Iris pigment epithelial cell (primary cell): ENCODE measurements at regions not wholly inside any gene's neighbourhood (a gene's known extent, or its start where the extent isn't known, plus 50 kb on each side); places are given as distances from the start of the nearest gene placed in this dataset.
A peak's percentile ranks its signal among the peaks of the same experiment; 100 is the strongest.
"Not testable (repeated sequence)": the region's sequence is repeated elsewhere in the genome, so short reads cannot be mapped to it uniquely, and the experiment has no call there.

Experiments
- DNase-seq: peaks from one replicate; pipeline ENCODE4 v3.0.0-alpha.2; 2011; ENCODE audit warnings: low read depth

- DNase-seq, result no peak
Measured at GRCh38 chr4:60989141-60989540, 211.0 kb upstream of the ADGRL3 start.

- peak; percentile 16 for DNase-seq
Measured at GRCh38 chr4:60992037-60992436, 208.1 kb upstream of the ADGRL3 start.

DNA sequence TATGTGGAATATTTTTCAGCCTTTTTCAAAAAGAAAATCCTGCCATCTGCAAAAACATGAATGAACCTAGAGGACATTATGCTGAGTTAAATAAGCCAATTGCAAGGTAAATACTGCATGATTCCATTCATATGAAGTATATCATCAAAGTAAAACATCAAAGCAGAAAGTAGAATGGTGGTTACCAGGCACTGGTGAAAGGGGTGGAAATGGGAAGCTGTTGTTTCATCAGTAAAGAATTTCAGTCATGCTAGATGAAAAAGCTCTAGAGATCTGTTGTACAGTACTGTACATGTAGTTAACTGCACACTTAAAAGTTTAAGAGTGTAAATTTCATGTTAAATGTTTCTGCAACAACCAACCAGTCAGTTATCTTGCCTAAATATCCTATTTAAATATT lies 196.8 kb upstream of the ADGRL3 start:
- peak; percentile 14 for DNase-seq

DNA sequence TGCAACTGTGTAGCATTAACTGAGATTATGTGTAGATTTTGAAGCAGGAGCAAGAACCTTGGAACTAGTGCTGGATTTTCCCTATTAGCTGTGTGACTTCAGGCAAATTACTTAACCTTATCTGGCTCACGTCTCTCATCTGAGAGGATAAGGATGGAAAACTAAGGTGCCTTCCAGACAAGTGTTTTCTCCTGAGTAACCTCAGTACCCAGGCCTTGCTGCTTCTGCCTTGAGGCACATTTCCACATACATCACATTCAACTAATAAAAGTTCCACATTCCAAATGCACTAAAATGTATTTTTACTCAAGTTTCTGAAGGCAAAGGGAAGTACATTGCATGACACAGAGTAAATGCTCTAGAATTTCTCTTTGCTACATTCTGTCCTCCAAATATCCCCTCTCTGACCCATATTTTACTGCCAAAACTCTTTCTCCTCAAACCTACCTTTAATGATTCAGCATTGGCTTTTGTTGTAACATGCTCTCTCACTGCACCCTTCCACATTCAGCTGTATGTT lies 195.4 kb upstream of the ADGRL3 start:
- no peak for DNase-seq

DNA sequence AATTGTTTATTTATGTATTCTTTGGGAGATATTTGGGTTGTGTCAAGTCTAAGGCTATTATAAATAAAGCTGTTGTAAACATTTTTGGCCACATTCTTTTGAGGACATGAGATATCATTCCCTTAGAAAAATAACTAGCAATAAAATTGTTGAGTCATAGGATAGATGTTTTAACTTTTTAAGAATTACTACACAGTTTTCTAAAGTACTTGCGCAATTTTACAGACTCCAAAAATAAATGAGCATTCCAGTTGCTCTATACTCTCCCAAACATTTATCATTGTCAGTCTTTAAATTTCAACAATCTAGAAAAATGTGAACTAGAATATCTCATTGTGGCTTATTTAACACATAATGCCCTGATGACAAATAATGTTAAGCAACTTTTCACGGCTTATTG lies 189.1 kb upstream of the ADGRL3 start:
- DNase-seq, result no peak

- not testable (repeated sequence) for DNase-seq
Measured at GRCh38 chr4:61011936-61012335, 188.2 kb upstream of the ADGRL3 start.

- no peak for DNase-seq
Measured at GRCh38 chr4:61024610-61025009, 175.5 kb upstream of the ADGRL3 start.

DNA sequence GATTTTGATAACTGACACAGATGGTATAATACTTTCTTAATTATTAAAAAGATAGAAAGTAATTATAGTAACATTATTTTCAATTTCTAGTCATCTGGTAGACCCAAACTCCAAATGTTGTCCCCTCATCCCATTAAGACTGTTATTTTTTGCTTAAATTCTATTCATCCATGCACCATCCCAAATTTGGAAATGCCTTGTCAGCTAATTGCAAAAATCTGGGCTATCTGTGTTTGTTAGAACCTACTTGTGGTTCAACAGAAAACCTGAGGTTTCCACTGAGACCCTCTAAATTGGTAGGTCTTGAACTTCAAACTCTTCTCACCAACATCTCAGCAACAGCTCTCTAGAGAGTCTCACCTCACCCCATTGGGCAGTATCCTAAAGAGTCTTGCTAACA lies 172.2 kb upstream of the ADGRL3 start:
- DNase-seq, result no peak

DNA sequence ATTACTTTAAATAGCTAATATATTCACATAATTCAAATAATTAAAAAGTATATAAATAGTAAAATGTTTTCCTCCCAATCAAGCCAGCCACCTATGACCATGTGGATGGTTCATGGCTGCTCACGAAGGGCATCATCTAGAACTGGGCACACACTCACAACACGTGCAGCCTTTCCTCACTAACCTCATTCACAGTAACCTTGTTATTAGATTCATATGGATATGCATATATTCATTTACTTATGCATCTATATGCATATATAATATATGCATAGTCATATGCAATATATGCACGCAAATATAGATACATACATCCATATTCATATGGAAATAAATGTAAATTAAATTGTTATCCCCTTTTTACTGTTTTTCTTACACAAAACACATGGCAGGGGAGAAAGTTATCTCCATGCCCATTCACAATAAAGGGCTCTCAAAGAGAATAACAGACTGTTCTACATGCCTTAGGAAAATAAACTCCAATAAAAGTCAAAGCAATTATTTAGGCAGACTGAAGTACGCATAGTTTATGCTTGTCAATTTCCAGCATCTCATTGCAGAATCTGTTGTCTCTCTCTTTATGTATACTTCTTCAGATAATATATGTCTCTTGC lies 163.9 kb upstream of the ADGRL3 start:
- no peak for DNase-seq

DNA sequence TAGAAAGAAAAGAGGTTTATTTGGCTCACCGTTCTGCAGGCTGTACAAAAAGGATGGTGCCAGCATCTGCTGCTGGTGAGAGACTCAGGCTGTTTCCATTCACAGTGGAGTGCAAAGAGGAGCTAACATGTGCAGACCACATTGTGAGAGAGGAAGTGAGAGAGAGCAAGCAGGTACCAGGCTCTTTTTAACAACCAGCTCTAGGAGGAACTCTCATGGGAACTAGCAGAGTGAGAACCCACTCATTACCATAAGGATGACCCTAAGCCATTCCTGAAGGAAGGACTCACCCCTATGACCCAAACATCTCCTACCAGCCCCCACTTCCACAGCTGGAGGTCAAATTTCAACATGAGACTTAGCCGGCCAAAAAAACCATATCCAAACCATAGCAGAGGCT lies 158.6 kb upstream of the ADGRL3 start:
- DNase-seq, result no peak

GRCh38 chr4:61044837-61045236 lies 155.3 kb upstream of the ADGRL3 start:
- no peak for DNase-seq

- no peak for DNase-seq
Measured at GRCh38 chr4:61049018-61049417, 151.1 kb upstream of the ADGRL3 start.

GRCh38 chr4:61067381-61067780 lies 132.7 kb upstream of the ADGRL3 start:
- no peak for DNase-seq

- no peak for DNase-seq
Measured at GRCh38 chr4:61068060-61068459, 132.1 kb upstream of the ADGRL3 start.

- peak; percentile 13 for DNase-seq
Measured at GRCh38 chr4:61068745-61069144, 131.4 kb upstream of the ADGRL3 start.

DNA sequence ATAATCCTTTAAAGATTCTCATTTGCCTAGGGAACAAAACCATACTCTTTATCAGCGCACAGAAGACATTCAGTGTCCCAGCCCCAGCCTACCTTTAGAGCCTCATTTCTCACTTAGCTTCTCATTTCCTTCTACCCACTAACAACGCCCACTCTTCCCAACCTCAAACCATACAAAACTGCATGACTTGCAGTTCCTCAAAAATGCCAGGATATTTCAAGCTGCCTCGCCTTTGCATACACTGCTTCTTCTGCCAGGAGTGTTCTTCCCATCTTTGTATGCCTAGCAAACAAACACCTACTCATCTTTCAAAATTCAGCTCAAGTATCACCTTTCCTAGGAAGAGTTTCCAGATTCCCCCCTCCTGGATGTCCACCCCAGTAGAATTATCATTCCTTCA lies 129.9 kb upstream of the ADGRL3 start:
- no peak for DNase-seq

GRCh38 chr4:61079427-61079826 lies 120.7 kb upstream of the ADGRL3 start:
- peak; percentile 1 for DNase-seq

GRCh38 chr4:61079976-61080375 lies 120.2 kb upstream of the ADGRL3 start:
- peak; percentile 1 for DNase-seq

DNA sequence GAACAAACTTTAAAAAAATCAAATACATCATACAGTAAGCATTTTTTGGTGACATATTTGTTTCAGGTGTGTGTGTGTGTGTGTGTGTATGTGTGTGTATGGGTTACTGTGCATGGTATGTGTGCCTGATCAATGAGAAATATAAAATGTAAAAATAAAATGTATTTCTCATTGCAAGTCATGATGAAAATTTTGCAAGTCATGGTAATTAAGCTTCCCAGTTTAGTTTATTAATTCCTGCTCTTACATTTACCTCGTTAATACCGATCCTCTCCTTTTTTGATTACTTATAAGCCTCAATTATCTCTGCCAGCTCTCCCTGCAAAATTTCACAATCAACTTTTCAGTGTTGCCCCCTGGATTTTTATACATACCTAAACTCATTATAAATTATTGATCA lies 114.6 kb upstream of the ADGRL3 start:
- no peak for DNase-seq

DNA sequence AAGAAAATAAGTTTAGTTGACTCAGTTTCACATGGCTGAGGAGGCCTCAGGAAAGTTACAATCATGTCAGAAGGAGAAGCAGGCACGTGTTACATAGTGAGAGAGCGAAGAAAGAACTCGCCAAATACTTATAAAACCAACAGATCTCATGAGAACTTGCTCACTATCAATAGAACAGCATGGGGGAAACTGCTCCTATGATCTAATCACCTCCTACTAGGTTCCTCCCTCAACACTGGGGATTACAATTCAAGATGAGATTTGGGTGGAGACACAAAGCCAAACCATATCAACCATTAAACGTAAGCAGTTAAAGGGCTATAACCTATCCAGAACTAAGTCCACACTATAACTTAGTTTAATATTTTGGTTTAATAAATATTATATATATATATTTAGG lies 113.8 kb upstream of the ADGRL3 start:
- no peak for DNase-seq

DNA sequence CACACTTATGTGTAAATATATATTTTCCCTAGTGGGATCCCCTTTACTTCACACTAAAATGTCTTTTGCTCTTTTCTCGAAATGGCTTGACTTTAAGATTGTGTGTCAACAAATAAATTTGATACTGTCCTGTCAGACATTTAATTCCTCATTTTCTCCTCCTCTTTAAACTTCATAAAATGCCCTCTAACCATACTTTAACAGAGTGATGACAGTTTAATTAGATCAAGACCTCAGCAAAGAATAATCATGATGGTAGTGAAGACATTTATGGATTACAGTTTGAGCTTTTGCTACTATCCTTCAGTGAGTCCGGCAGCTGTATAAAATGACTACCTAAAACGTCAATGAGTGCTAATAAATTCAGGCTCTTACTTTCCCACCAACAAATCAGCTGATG lies 113.1 kb upstream of the ADGRL3 start:
- no peak for DNase-seq

- DNase-seq, result no peak
Measured at GRCh38 chr4:61094854-61095598, 105.1 kb upstream of the ADGRL3 start.

- no peak for DNase-seq
Measured at GRCh38 chr4:61128682-61129081, 71.4 kb upstream of the ADGRL3 start.

- no peak for DNase-seq
Measured at GRCh38 chr4:61129971-61130370, 70.2 kb upstream of the ADGRL3 start.
